COLO668 (cell line): ENCODE measurements at regions not wholly inside any gene's neighbourhood (a gene's known extent, or its start where the extent isn't known, plus 50 kb on each side); places are given as distances from the start of the nearest gene placed in this dataset.

ENCODE experiments used
- DNase-seq: peaks from one replicate; lab custom pipeline; 2025; ENCODE audit not compliant: unreplicated experiment; lab: John Stamatoyannopoulos, UW

DNA sequence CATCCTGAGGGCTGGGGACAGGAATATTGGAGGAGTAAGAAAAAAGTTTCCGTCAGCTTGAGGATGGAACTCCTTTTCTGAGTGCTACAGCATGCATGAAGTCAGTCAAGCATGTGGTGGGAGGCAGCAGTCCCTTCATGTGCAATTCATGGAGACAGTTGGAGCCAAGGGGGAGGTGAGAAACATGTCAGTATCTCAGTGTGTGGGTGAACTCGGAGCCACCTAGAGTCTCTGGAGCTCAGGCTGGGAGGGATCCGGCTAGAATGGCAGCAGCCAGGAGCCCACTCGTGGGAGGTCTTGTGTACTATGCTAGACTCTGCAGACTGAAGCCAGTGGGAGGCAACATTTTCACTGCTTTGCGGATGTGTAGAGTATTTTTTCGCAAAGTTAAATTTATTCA, 60.3 kb downstream of the AVPR1A start:
- DNase-seq, result no peak

DNA sequence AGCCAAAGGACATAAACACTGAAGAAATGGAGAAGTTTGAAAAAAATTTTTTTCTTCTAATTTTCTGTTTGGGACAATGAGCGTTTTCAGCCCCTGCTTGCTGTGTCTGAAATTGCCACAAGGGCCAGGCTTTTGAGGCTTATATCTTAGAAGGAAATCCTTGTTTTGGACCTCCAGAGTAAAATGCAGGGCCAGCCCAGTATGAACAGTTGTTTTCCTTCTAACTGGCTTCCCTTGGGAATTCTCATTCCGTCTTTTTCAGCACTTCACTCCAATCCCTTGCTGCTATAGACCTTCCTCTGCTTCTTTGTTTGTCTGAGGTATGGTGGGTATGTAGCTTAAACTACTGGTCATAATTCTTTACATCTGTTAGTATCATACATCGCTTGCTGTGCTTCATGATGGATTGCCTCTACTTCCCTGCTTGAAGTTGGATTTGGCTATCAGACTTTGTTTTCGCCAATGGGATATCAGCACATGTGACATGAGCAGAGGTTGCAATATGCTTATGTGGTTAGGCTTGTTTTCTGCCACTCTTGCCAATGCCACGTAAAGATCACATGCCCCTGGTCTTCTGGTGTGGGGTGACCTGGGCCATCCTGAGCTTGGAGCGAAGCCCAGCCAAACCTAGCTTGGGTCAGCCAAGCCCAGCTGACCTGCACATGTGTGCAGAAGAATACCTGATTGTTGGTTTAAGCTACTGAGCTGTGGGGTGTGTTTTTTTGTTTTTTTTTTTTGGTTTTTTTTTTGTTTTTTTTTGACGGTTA, 64.7 kb downstream of the AVPR1A start:
- DNase-seq, result no peak

DNA sequence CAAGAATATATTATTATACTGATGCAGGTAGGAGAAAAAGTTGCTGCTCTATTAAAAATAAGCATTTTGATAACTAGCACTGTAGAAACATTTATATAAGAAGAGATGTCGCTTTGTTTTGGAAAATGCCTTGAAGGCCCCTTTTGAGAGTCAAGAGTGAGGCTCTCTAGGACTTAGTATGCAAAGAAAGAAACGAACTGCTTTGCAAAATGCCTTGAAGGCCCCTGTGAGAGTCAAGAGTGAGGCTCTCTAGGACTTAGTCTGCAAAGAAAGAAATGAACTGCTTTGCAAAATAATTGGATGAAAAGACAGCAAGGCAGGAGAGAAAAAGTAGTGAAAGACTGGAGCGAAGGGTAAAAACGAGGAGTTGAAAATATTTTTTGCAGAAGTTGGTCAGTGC, 65.9 kb downstream of the AVPR1A start:
- no peak for DNase-seq

DNA sequence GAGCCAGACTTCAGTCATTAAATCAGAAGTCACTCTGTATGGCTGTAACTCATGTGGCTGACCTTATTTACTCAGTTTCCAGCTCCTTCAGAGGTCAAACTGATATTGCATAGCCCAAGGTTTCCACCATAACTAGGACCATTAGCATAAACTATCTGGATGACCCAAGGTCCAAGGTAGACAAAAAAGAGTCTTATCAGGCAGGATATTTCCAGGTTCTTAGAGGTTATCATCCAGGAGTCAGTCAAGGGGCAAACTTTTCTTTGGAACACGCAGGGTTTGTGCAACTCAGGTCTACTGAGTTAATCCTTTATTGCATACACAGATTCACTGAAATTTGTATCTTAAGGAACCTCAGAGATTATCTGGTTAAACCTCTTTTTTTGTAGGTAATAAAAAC, 66.5 kb downstream of the AVPR1A start:
- no peak for DNase-seq

DNA sequence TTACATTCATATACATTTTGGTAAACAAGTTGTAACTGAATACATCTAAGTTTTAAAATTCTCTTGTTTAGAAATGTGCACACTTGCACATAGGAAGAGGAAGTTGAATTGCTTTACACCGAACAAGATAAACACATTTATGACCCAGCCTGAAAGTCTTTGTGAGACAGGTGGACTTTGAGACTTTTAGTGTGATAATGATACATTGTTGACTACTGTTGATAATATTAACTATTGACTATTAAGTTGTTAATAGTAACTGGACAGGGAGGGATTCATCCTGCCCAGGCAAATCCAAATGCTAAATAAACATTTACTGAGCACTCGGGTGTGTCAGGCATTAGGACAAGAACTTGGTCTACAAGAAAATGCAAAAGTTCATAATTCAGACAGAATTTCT, 68.0 kb downstream of the AVPR1A start:
- no peak for DNase-seq

DNA sequence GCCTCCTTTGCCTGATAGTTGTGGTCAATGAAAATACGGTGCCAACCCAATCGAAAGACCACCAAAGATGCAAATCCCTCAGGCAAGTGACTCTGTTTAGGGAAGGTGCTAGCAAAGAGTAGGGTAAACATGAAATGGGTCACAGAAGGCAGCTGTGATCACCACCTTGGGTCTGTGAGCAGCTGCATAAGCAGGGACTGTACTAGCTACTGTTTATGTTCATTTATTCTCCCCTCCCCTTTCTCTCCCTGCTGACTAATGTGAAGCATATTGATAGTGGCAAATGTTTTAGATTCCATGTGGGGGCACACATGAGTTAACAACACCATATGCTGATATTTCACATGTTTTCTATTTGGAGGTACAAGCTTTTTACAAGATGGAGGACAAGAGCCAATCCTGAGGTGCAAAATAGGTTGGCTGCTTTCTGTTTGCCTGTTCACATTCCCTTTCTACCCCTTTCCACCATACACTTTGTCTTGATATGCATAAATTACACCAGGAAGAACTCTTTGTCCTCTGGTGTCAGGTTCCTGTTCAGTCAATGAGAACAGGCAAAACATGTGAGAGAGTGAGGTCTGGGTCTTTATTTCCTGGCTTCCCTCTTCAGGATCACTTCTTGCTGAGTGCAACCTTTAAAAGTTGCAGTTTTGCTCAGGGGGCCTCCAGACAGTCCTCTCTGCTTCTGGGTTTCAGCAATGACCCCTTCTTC, 71.1 kb downstream of the AVPR1A start:
- DNase-seq, result no peak

DNA sequence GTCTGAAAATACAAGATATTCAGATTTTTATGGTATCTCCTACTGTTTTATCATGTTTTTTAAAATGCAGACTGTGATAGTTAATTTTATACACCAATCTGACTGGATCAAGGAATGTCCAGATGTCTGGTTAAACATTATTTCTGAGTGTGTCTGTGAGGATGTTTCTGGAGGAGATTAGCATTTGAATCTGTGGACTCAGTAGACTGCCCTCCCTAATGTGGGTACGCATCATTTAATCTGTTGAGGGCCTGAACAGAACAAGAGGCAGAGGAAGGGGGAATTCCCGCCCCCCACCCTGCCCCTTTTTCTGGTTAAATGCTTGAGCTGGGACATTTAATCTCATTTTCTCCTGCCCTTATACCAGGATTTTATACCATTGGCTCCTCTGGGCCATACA, 72.1 kb downstream of the AVPR1A start:
- DNase-seq, result no peak

DNA sequence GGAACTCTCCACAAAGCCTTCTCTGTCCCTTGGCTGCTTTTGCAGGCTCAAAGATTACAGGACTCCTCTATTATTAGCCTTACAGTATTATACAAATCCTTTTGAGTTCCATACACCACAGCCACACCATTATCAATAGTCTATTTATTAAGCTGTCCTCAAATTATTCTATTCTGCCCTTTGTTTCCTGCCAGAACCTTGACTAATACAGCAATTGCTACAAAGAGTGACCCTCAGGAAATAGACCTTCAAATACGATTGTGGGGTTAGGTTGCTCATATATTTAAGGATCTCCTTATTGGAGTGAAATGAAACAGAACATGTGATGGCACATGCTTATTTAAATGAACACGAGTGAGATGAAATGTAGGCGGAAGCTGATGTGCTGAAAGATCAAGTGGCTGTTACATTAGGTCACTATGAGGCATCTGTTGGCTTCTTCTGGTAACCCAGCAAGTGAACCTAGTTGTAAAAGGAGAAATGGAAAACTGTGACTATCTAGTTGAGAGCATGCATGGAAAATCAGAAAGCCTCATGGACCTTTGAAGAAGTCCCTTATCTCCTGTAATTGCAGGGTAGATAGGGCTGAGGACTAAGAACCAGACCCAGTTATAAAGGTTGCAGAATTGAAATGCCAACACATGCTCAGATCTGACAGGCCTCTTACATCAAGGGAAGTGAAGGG, 75.5 kb downstream of the AVPR1A start:
- no peak for DNase-seq

DNA sequence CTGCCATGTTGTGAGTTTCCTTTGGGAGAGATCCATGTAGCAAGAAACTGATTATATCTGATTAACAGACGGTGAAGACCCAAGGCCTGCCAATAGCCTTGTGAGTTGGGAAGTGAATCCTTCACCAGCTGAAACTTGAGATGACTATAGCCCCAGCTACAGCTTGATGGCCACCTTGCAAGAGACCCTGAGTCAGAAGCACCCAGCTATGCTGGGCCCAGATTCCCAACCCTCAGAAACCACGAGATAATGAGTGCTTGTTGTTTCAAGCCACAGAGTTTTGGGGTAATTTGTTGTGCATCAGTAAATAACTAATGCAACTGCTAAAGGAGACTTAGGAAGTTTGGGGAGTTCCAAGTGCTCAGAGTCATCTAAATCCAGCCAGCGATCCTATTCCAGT, 80.3 kb downstream of the AVPR1A start:
- DNase-seq, result no peak

DNA sequence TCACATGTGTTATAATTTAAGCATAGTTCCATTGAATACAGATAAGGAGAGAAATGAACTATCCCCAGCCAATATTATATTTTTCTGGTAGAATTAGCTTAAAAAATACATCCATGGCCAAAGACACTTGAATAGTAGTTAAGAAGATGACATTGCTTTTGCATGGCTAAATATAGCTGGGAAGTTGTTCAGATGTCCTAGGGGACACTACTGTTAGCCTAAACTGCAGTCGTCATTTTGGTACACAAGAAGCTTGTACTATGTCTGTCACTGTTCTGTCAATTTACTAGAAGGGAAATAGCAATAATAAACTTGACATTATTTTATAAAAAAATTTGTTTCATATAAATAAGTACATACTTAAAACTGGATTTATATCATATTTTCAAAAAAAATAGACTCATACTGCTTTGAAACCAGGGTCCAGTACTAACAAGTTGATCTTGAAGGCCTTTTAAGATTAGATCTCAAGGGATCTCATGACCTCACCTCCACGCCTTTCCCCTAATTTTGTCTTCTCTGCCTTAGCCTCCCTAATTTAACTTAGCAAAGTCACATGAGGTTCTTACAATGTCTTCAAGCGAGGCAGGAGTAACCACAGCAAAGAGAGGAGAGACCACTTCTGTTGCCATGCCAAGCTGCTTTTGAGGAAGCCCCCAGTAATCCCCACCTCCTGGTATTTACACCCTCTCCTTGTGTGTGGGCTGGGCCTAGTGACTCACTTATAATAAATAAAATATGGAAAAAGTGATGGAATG, 81.0 kb downstream of the AVPR1A start:
- no peak for DNase-seq

DNA sequence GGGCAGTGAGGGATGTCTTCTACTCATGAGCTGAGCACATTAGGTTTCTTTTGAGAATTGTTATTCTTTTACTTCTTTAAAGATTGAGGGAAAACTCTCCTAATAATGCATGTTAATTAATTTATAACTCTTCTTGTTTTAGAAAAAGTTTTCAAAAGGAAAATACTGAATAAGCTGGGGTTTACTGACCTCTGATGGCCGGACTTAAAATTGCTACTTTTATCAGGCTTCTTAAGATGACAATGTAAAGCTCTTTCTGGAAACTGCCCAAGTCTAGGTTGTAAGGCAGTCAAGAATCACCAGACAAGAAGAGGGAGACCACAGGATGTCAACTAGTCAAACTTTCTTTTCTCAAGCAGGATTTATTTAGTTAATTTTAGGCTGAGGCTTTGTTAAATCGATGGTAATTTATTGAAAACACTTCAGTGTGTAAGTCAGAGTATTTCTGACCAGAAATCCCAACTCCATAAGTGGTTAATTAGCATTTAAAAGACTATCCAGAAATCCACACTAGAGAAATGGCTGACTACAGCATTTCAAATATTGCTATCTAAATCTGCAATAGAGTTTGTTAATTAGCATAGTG, 82.1 kb downstream of the AVPR1A start:
- DNase-seq, result peak; percentile 24

DNA sequence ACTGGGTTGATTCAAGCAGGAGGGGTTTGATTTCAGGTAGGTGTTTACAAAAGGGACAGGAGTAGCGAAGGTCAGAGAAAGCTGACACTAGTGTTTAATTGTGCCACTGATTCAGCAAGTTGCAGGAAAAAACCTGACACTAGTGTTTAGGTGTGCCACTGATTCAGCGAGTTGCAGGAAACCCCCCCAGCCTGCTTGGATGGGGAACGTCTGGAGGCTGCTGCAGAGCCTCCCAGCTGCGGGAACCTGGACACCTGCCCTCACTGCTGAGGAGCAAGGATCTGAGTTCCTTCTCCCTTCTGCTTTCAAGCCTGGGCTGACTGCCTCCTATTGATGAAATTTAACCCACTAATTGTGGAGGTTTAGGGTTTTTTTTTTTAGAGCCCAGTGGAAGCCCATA, 84.2 kb downstream of the AVPR1A start:
- DNase-seq, result peak; percentile 32

DNA sequence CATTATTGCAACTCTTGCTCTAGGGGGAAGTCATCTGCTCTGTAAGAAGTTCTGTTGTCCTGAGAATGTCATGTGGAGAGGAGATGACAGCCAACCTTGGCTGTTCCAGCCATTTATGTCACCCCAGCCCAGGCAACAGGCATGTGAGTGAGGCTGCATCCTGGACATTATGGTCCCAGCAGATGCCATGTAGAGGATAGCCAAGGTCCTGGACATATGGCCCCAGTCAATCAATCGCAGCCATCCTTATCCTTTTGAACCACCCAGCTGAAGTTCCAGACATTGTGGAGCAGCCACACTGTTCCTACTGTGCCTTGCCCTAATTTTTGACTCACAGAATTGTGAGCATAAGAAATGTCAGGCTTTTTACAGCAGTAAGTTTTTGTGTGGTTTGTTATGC, 84.9 kb downstream of the AVPR1A start:
- DNase-seq, result no peak

DNA sequence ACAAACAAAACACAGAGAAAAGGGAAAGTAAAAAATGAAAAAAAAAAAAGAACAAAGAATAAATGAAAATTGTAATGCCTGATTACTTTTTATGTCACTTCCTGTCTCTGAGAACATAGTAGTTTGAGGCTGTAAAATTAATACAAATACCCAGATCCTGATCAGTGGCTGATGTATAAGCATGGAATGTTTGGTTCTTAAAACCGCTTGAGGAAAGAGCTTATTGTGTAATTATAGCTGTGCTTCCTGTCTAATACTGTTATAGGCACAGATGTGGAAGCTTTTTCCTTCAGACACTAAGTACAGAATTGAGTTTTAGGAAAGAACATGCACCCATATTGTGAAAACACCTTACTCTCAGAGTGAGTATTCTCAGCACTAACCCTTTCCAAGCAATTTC, 86.9 kb downstream of the AVPR1A start:
- no peak for DNase-seq

DNA sequence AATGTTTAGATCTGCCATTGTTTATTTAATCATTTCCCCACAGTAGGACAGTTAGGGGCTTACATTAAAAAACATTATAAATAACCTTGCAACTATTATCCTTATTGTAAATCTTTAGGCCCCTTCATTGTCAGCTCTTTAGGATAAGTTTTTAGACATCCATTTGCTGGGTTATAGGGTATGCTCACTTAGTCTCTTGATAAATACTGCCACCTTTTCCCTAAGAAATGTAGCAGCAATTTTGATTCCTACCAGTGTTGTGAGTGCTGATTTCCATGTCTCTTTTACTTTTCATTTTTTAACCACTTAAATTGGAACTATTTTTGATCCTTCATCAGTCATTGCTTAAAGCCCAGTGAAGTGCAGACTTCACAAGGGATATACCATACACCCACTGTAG, 94.4 kb downstream of the AVPR1A start:
- DNase-seq, result no peak

DNA sequence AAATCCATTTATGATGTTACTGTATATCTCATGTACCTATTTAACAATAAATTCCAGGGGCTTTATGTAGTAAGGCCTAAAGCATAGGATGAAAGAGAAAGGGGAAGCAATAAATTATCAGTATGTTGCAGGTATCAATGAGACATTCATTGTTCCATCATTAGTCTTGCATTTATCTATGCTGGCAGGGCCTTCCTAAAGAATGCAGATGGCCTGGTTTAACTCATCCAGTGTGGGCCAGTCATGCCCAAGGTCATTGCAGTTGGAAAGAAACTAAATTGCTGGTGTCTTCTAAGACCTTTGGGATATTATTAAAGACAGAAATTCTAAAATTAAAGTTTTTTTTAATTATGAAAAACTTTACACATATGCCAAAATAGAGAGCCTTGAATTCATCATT, 98.3 kb downstream of the AVPR1A start:
- no peak for DNase-seq

DNA sequence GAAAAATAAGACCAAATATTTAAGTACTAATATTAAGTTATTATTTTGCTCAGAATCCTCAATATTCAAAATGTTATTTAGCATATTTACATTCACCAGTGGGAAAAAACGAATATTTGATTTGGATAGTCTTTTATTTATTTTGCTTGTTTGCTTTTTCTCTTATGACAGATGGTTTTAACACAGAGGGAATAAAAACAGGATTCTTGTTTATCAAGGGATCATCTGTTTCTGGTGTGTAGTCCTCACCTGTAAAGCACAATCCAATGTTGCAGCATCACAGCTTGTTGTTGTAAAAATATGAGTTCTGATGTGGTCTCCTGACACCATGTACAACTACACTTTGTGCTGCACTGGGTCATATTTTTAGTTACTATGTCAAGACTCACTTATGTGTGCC, 103.9 kb downstream of the AVPR1A start:
- no peak for DNase-seq

DNA sequence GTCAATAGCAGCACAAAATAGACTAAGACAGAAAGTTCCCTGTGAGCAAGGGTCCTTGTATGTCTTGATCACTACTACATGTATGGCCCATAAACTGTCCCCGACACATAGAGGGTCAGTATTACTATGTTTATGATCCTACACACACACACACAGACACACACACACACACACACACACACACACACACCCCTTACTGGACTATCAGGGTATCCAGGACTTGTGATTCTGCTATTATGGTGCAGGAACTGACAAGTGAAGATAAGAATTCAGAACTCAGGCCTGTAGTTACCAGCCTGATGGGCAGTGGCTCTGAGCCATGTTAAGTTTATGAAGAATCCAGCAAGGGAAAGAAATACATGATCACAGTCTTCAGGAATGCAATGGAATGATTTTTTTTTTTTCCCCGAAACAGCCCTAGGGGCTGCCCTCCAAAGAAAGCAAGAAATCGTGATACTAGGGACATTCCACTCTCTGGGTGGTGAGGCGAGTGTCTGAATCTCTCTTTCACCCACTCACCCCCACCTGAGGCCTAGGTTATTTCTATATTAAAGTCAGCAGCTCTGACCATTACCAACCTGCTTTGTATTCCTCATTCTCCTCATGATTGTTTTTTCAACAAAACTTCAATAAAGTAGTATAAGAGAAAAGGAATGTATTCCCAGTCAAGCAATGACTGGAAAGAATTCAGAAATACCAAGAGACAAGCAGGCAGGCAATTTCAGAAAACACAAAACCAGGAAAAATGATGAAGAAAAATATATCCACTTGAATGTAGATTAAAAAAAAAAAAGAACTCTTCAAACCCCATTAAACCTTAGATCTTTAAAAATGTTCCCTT, 105.8 kb downstream of the AVPR1A start:
- DNase-seq, result no peak

DNA sequence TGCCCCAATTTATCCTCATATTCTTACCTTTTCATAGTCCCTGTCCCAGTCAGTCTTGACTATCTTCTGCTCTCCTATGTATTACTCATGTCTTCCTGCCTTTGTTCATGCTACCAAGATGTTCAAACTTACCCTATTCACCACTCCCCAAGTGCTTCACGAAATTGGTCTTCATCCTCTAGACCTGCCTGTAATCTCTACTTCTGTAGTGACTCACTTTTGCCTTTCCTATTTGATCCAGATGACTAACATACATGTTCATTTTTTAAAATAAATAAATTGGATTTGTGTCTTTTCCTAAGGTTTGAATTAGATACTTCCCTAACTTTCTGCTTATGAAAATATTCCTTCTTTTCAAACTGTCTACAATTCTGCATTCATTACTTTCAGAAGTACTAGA, 107.7 kb upstream of the PPM1H start:
- no peak for DNase-seq

DNA sequence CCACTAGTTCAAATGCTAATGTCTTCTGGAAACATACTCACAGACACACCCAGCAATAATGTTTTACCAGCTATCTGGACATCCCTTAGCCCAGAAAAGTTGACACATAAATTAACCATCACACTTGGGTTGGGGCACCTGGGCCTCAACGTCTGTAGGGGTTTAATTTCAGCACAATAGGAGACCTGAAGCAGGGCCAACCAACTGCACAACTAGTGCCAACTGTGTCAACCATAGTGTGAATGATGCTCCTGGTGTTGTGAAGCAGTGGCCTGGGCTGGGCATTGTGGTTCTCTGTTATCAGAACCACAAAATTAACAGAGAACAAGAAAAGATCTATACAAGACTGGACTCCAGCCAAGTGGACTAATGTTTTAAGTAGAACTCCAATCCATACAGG, 106.7 kb upstream of the PPM1H start:
- DNase-seq, result no peak
